ENCODE measurements at regions not wholly inside any gene's neighbourhood (a gene's known extent, or its start where the extent isn't known, plus 50 kb on each side); places are given as distances from the start of the nearest gene placed in this dataset.

DNA sequence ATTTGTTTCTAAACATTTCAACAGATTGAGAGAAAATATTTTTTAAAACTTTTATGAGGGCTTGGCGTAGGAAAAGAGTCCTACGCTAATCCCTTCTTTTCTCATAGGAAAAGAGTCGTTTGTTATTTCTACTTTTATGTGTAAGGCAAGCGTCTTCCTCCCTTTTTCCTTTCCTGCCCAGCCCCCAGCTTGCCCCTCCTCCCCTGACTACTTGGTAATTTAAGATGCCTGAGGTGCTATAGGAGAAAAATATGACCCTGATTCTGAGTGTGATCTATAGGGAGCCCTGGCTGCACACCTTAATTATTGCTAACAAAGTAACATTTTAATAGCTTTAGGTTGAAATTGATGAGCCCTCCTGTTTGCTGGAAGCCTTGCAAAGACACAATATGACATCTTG, 373.6 kb downstream of the PBX1 start:
- no peak overlapping the region for H3K4me3 ChIP-seq (ENCODE audit: low read length)
- H3K9ac ChIP-seq (ENCODE audit: low read length): no peak overlapping the region
- no peak for DNase-seq (ENCODE audit: low read depth)
- H3K27me3 ChIP-seq (replicated peaks; ENCODE audit: control insufficient read depth, insufficient read depth, low read length): peaks cover 24% of the 10 kb centered on the region
- H3K4me1 ChIP-seq (ENCODE audit: control insufficient read depth, insufficient read depth, low read length): no peaks in the 10 kb centered on the region
- H3K36me3 ChIP-seq (ENCODE audit: control insufficient read depth, insufficient read depth, low read length, severe bottlenecking): no peaks in the 10 kb centered on the region
- H3K9me3 ChIP-seq (ENCODE audit: control insufficient read depth, low read length): no peaks in the 10 kb centered on the region

DNA sequence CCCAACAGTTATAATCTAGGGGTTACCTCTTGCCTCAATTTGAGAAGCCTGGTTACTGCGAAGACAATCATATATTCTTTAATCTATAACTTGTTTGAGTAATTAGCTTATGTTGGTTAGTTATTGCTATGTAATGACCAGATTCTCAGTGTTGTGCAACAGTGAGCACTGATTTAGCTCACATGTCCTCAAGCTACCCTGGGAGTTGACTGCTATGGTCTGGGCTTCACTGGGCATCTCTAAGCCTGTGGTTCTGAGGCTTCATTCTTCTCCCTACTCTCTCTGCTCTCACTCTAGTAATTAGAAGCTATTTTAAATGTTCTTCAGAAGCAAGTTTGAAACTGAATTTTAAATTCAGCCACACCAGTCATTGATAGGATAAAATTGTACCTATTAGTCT, 371.8 kb downstream of the PBX1 start:
- no peaks in the 10 kb centered on the region for H3K4me1 ChIP-seq (ENCODE audit: control insufficient read depth, insufficient read depth, low read length)
- no peaks in the 10 kb centered on the region for H3K36me3 ChIP-seq (ENCODE audit: control insufficient read depth, insufficient read depth, low read length, severe bottlenecking)
- DNase-seq (ENCODE audit: low read depth): no peak
- peaks cover 24% of the 10 kb centered on the region for H3K27me3 ChIP-seq (replicated peaks; ENCODE audit: control insufficient read depth, insufficient read depth, low read length)
- H3K4me3 ChIP-seq (ENCODE audit: low read length): no peak overlapping the region
- no peak overlapping the region for H3K9ac ChIP-seq (ENCODE audit: low read length)
- H3K9me3 ChIP-seq (ENCODE audit: control insufficient read depth, low read length): no peaks in the 10 kb centered on the region

DNA sequence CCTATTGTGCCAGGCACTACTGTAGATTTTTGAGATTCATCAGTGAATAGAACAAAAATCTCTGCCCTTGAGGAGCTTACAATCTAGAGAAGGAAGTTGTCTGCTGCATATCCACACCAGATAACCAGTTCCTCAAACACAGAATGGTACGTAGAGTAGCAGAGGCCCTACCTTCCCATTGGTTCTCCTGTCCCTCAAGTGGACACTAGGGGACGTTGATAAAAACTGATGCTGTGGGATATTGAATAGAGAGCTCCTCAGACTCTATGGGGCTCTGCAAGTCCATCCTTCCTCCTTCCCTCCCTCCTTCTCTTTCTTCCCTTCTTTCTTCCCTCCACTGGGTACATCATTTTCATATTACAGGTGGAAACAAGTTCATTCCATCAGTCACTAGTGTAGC, 371.3 kb downstream of the PBX1 start:
- Histone ChIP-seq H3K4me1 (ENCODE audit: control insufficient read depth, insufficient read depth, low read length) (no peaks in the 10 kb centered on the region), H3K27me3 (replicated peaks; ENCODE audit: control insufficient read depth, insufficient read depth, low read length) (peaks cover 21% of the 10 kb centered on the region), H3K9me3 (ENCODE audit: control insufficient read depth, low read length) (no peaks in the 10 kb centered on the region), H3K4me3 (ENCODE audit: low read length) (no peak overlapping the region), H3K9ac (ENCODE audit: low read length) (no peak overlapping the region), H3K36me3 (ENCODE audit: control insufficient read depth, insufficient read depth, low read length, severe bottlenecking) (no peaks in the 10 kb centered on the region)
- DNase-seq (ENCODE audit: low read depth): no peak

DNA sequence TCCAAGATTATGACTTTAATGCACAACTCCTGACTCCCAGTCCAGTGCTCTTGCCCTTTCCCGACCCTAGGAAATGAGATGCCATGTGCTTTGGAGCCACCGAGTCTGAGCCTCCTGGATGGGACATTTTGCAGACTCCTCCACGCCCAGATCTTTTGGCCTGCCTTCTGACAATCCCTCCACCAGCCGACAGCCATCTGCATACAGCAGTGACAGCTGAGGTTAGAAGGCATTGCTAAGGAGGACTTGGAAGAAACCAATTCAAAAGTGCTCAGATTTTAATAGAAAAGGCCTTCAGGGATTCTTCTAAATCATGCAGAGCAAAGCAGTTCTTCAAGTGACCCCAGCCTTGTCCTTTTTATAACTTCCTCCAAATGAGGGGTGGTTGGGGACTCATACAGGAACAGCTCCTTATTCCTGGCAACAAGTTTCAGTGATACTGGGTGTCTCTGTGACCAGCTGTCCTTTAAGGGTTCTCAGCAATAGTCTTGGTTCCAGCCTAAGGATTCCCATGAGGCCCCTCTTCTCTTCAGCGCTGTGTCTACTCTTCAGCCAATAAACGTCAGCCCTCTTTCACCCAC, 369.3 kb downstream of the PBX1 start:
- Histone ChIP-seq H3K4me3 (ENCODE audit: low read length) (no peak overlapping the region), H3K27me3 (replicated peaks; ENCODE audit: control insufficient read depth, insufficient read depth, low read length) (peaks cover 21% of the 10 kb centered on the region), H3K4me1 (ENCODE audit: control insufficient read depth, insufficient read depth, low read length) (no peaks in the 10 kb centered on the region), H3K9ac (ENCODE audit: low read length) (no peak overlapping the region), H3K9me3 (ENCODE audit: control insufficient read depth, low read length) (no peaks in the 10 kb centered on the region), H3K36me3 (ENCODE audit: control insufficient read depth, insufficient read depth, low read length, severe bottlenecking) (no peaks in the 10 kb centered on the region)
- DNase-seq (ENCODE audit: low read depth): no peak

DNA sequence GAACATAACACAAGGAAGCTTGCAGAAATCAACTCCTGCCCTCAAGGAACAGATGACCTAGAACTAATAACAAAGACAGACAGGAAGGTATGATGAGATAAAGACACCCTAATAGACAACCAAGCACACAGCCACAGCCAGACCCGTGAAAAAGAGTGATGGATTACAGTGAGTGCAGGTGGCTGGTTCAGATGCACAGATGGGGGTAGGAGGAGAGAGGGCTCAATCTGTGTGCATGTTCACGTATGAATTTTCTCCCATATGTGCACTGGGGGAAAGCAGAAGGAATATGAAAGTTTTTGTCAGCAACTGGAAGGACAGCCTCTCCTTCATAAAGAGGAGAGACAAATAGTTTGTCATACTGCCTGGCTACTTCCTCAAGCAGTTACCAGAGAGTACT, 367.1 kb downstream of the PBX1 start:
- Histone ChIP-seq H3K9ac (ENCODE audit: low read length) (no peak overlapping the region), H3K9me3 (ENCODE audit: control insufficient read depth, low read length) (no peaks in the 10 kb centered on the region), H3K27me3 (replicated peaks; ENCODE audit: control insufficient read depth, insufficient read depth, low read length) (peaks cover 16% of the 10 kb centered on the region), H3K4me1 (ENCODE audit: control insufficient read depth, insufficient read depth, low read length) (no peaks in the 10 kb centered on the region), H3K36me3 (ENCODE audit: control insufficient read depth, insufficient read depth, low read length, severe bottlenecking) (no peaks in the 10 kb centered on the region), H3K4me3 (ENCODE audit: low read length) (no peak overlapping the region)
- DNase-seq (ENCODE audit: low read depth): no peak

DNA sequence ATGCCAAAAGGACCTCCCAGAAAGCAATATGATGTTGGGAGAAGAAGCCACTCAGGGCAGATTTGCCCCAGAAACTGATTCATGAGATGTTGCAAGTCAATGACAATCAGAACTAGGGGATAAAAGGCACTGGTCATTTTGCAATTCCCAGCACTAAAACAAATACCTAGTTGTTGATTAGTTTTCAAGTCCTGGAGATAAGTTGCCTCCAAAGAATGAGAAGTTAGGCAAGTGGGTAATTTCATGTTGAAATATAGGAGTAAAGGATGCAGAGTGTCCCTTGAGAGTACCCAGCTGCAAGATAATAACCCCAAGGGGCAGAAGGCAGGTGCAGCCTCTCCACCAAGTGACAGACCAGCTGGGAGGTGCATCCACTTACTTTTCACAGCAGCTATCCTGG, 363.6 kb downstream of the PBX1 start:
- Histone ChIP-seq H3K9ac (ENCODE audit: low read length) (no peak overlapping the region), H3K36me3 (ENCODE audit: control insufficient read depth, insufficient read depth, low read length, severe bottlenecking) (no peaks in the 10 kb centered on the region), H3K4me3 (ENCODE audit: low read length) (no peak overlapping the region), H3K27me3 (replicated peaks; ENCODE audit: control insufficient read depth, insufficient read depth, low read length) (peaks cover 21% of the 10 kb centered on the region), H3K9me3 (ENCODE audit: control insufficient read depth, low read length) (no peaks in the 10 kb centered on the region), H3K4me1 (ENCODE audit: control insufficient read depth, insufficient read depth, low read length) (no peaks in the 10 kb centered on the region)
- no peak for DNase-seq (ENCODE audit: low read depth)

DNA sequence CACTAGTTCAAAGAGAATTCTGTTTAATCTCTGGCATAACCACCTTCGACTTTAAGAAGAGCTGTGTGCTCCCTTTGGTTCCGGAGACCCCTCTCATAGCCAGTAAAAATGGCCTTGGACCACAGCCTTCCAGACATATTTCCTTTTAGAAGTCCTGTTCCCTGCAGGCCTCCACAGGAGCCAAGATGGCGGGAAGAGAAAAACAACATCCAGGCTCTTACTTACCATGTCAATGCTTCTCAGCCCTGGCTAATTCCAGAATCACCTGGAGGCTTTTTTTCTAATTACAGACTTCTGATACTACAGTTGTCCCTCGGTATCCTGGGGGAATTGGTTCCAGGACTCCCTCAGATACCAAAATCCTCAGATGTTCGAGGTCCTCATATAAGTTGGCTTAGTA, 362.5 kb downstream of the PBX1 start:
- H3K9ac ChIP-seq (ENCODE audit: low read length): no peak overlapping the region
- no peaks in the 10 kb centered on the region for H3K9me3 ChIP-seq (ENCODE audit: control insufficient read depth, low read length)
- H3K4me3 ChIP-seq (ENCODE audit: low read length): no peak overlapping the region
- H3K36me3 ChIP-seq (ENCODE audit: control insufficient read depth, insufficient read depth, low read length, severe bottlenecking): no peaks in the 10 kb centered on the region
- H3K4me1 ChIP-seq (ENCODE audit: control insufficient read depth, insufficient read depth, low read length): no peaks in the 10 kb centered on the region
- peaks cover 21% of the 10 kb centered on the region for H3K27me3 ChIP-seq (replicated peaks; ENCODE audit: control insufficient read depth, insufficient read depth, low read length)
- no peak for DNase-seq (ENCODE audit: low read depth)

DNA sequence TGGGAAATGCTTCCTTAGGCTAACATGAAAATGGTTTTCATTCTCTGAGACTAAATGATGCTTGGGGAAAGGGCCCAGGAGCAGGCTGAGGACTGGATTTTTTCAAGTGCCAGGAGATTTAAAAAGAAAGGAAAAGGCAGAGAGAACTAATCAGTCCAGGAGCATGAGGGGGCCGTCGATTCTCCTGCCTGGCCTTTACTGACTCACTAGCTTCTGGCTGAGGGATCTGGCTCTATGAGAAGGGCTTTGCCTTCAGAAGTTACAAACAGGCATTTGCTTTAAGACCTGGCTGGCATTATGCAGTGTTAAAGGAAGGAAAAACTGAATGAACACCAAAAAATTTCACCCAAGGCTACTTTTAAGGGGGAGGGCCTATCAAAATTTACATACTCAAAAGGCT, 359.2 kb downstream of the PBX1 start:
- Histone ChIP-seq H3K27me3 (replicated peaks; ENCODE audit: control insufficient read depth, insufficient read depth, low read length) (peaks cover 21% of the 10 kb centered on the region), H3K4me3 (ENCODE audit: low read length) (no peak overlapping the region), H3K9ac (ENCODE audit: low read length) (no peak overlapping the region), H3K4me1 (ENCODE audit: control insufficient read depth, insufficient read depth, low read length) (no peaks in the 10 kb centered on the region), H3K36me3 (ENCODE audit: control insufficient read depth, insufficient read depth, low read length, severe bottlenecking) (no peaks in the 10 kb centered on the region), H3K9me3 (ENCODE audit: control insufficient read depth, low read length) (no peaks in the 10 kb centered on the region)
- DNase-seq (ENCODE audit: low read depth): no peak

DNA sequence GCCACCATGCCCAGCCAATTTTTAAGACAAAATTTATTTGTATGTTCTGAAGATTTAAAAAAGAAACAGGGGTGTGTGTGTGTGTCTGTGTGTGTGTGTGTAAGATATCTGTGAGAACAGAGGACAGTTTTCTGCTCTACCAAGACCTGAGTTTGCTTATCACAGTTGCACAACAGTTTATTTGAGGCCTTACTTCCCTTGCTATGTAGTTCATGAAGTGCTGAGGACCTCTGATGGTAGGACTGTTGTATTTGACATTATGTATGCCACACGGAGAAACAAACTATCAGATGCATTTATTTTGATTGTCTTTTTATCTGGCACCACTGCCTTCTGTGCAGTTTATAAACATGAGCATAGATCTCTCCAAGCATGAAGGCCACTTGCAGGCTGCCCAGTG, 355.2 kb downstream of the PBX1 start:
- H3K4me1 ChIP-seq (ENCODE audit: control insufficient read depth, insufficient read depth, low read length): no peaks in the 10 kb centered on the region
- peak; percentile 80 for DNase-seq (ENCODE audit: low read depth)
- peaks cover 5% of the 10 kb centered on the region for H3K27me3 ChIP-seq (replicated peaks; ENCODE audit: control insufficient read depth, insufficient read depth, low read length)

DNA sequence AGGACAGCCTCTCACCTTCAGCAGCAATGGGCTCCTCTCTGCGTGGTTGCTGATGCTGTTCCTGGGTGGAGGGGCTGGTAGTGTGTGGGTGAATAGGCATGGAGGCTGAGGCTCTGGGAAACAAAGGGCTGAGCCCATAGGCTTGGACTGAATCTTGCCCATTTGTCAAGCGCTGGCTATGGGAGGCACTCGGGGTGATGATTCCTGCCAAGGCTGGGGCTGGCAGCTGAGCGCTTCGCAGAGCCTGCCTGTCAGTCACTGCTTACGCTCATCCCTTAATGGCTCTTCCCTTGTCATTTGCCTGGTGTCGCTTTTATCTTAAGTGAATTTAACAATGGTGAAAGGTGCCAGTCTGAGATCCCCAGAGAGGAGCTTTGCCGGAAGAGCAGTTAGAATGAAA, 353.3 kb downstream of the PBX1 start:
- H3K27me3 ChIP-seq (replicated peaks; ENCODE audit: control insufficient read depth, insufficient read depth, low read length): no peaks in the 10 kb centered on the region
- H3K9ac ChIP-seq (ENCODE audit: low read length): no peak overlapping the region
- no peaks in the 10 kb centered on the region for H3K4me1 ChIP-seq (ENCODE audit: control insufficient read depth, insufficient read depth, low read length)
- H3K36me3 ChIP-seq (ENCODE audit: control insufficient read depth, insufficient read depth, low read length, severe bottlenecking): no peaks in the 10 kb centered on the region
- no peaks in the 10 kb centered on the region for H3K9me3 ChIP-seq (ENCODE audit: control insufficient read depth, low read length)
- DNase-seq (ENCODE audit: low read depth): no peak
- H3K4me3 ChIP-seq (ENCODE audit: low read length): no peak overlapping the region

More for the DNA sequence above, 355.2 kb downstream of the PBX1 start:
- H3K36me3 ChIP-seq (ENCODE audit: control insufficient read depth, insufficient read depth, low read length, severe bottlenecking): no peaks in the 10 kb centered on the region
- no peak overlapping the region for H3K4me3 ChIP-seq (ENCODE audit: low read length)
- no peaks in the 10 kb centered on the region for H3K9me3 ChIP-seq (ENCODE audit: control insufficient read depth, low read length)
- no peak overlapping the region for H3K9ac ChIP-seq (ENCODE audit: low read length)

DNA sequence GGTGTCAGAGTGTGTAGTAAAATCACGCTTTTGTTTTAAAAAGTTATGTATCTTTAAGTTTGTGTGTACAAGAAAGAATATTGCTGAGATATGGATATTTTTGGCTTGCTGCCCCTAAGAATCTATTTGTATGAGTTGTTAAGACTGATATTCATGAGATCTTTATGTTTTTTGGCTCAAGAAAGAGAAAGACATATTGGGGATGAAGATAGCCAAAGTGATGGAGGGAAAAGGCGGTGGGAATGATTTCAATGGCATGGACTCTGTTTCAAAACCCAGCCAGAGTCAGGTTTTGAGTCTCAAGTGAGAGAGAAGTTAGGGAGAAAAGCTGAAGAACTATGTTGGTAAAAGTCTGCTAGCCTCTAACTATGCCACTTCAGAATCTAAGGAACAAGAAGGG, 351.7 kb downstream of the PBX1 start:
- H3K9me3 ChIP-seq (ENCODE audit: control insufficient read depth, low read length): no peaks in the 10 kb centered on the region
- no peak overlapping the region for H3K9ac ChIP-seq (ENCODE audit: low read length)
- H3K4me3 ChIP-seq (ENCODE audit: low read length): no peak overlapping the region
- peaks cover 5% of the 10 kb centered on the region for H3K27me3 ChIP-seq (replicated peaks; ENCODE audit: control insufficient read depth, insufficient read depth, low read length)
- H3K36me3 ChIP-seq (ENCODE audit: control insufficient read depth, insufficient read depth, low read length, severe bottlenecking): no peaks in the 10 kb centered on the region
- no peaks in the 10 kb centered on the region for H3K4me1 ChIP-seq (ENCODE audit: control insufficient read depth, insufficient read depth, low read length)
- DNase-seq (ENCODE audit: low read depth): no peak

DNA sequence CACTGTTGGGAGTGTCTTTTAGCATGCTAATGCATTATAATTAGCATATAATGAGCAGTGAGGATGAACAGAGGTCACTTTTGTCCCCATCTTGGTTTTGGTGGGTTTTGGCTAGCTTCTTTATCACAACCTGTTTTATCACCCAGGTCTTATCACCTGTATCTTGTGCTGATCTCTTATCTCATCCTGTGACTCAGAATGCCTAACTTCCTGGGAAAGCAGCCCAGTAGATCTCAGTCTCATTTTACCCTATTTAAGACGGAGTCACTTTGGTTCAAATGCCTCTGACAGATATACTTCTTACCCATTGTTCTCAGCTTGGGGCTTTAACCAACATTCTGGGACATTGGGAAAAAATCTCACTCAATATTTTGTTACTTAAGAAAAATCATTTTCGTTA, 348.7 kb downstream of the PBX1 start:
- no peak for DNase-seq (ENCODE audit: low read depth)
- Histone ChIP-seq H3K9me3 (ENCODE audit: control insufficient read depth, low read length) (no peaks in the 10 kb centered on the region), H3K4me1 (ENCODE audit: control insufficient read depth, insufficient read depth, low read length) (no peaks in the 10 kb centered on the region), H3K36me3 (ENCODE audit: control insufficient read depth, insufficient read depth, low read length, severe bottlenecking) (no peaks in the 10 kb centered on the region), H3K27me3 (replicated peaks; ENCODE audit: control insufficient read depth, insufficient read depth, low read length) (peaks cover 5% of the 10 kb centered on the region), H3K4me3 (ENCODE audit: low read length) (no peak overlapping the region), H3K9ac (ENCODE audit: low read length) (no peak overlapping the region)

Measured in adipocyte (in vitro differentiated cells).